ENCODE measurements at regions not wholly inside any gene's neighbourhood (a gene's known extent, or its start where the extent isn't known, plus 50 kb on each side); places are given as distances from the start of the nearest gene placed in this dataset.

DNA sequence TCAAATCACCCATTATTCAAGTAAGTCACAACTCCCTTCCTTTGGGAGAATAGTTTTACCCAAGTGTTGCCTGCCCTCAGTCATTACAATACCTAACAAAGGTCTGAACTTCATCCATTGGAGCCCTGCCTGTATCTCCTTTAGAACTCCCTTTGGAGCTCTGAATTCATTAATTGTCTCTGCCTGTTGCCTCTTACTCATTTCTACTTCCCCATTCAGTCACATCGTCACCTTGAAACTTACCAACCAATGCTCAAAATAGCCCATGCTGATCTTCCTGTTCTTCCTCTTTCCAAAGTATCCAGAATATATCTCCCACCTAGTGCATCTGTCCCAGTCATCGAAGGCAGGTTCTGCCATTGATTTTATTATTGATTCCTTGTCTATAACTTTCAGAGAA, 120.7 kb upstream of the ADGRF1 start:
- TF ChIP-seq CTCF (IDR thresholded peaks at IDR 0.05; ENCODE audit: insufficient read depth, low read length, poor library complexity, severe bottlenecking) (no peak), EZH2phosphoT487 (conservative IDR thresholded peaks at IDR 0.05; ENCODE audit: low read length) (no peak)
